Transverse colon (tissue), 4 donors: ENCODE measurements at regions not wholly inside any gene's neighbourhood (a gene's known extent, or its start where the extent isn't known, plus 50 kb on each side); places are given as distances from the start of the nearest gene placed in this dataset.

ENCODE experiments used
- DNase-seq: peaks from one replicate; pipeline ENCODE4 v3.0.0-alpha.2; 2019
- H3K27ac ChIP-seq, 4 donors: fragments of 200-600 bp; sonication (generic); 2 replicates each; pipeline ENCODE4 v1.5.1; 2016 to 2018; ENCODE audit warnings: inconsistent platforms in 4 of 4
- H3K27me3 ChIP-seq: fragments of 200-600 bp; sonication (generic); 2 replicates; pipeline ENCODE4 v1.5.1; 2017; ENCODE audit warnings: inconsistent platforms
- H3K36me3 ChIP-seq, 4 donors: fragments of 200-600 bp; sonication (generic); 2 replicates each; pipeline ENCODE4 v1.5.1; 2017 to 2019; ENCODE audit warnings: inconsistent platforms in 4 of 4
- H3K4me1 ChIP-seq, 4 donors: fragments of 200-600 bp; sonication (generic); 2 replicates each; pipeline ENCODE4 v1.5.1; 2017 to 2020; ENCODE audit warnings: inconsistent platforms in 4 of 4
- H3K4me3 ChIP-seq, 4 donors: fragments of 200-600 bp; sonication (generic); 1 replicate in 1 of 4; 2 replicates in 3 of 4; pipeline versions ENCODE4 v1.5.1 to v1.6.1; 2017 to 2019; ENCODE audit warnings: inconsistent platforms in 4 of 4
- H3K9me3 ChIP-seq, 2 donors: fragments of 200-600 bp; sonication (generic); 2 replicates each; pipeline ENCODE4 v1.5.1; 2017 to 2019; ENCODE audit warnings: inconsistent platforms in 2 of 2
- EP300 ChIP-seq: sonication (generic); formaldehyde crosslinking; IDR thresholded peaks from one replicate; pipeline ENCODE4 v1.6.1; 2017; ENCODE audit warnings: antibody characterized with exemption, low read depth
- POLR2A ChIP-seq: fragments of 450-650 bp; IDR thresholded peaks from one replicate; pipeline ENCODE4 v1.6.1; 2016; ENCODE audit warnings: antibody characterized with exemption, mild to moderate bottlenecking, moderate library complexity
- POLR2AphosphoS5 ChIP-seq, 3 donors: sonication (generic); formaldehyde crosslinking; IDR thresholded peaks; one replicate each; pipeline ENCODE4 v1.6.1; 2016; ENCODE audit warnings: antibody characterized with exemption in 3 of 3
- WGBS, 2 donors: methylation state at CpG; one replicate each; pipeline ENCODE4 v1.1.5; 2018; ENCODE audit warnings: low coverage in 1 of 2; 5-methylcytosine and 5-hydroxymethylcytosine counted together
- in situ Hi-C, 4 donors: fragments of 200-750 bp; cut with MboI; loops; one replicate each; pipeline versions ENCODE4 v1.15.0 to v1.15.1; 2017; ENCODE audit warnings: low sequenced_read_pairs in 3 of 4, low pct_ligation_motif_present in 1 of 4, low pct_unique_long_range_greater_than_20kb in 1 of 4
- intact Hi-C: fragments of 100-400 bp; cut with DNase I; formaldehyde crosslinking; loops from one replicate; pipeline ENCODE4 v1.15.1; 2023; ENCODE audit warnings: low total_unique reads
- TF ChIP-seq, protein P1 (sequence below), 5 experiments: fragments of 200-600 bp in 3 of 5; fragments of 450-650 bp in 2 of 5; sonication (generic) in 3 of 5; IDR thresholded peaks; 1 replicate in 2 of 5; 2 replicates in 3 of 5; pipeline ENCODE4 v1.5.1; 2016 to 2017; ENCODE audit warnings: antibody characterized with exemption in 5 of 5, inconsistent platforms in 3 of 5, mild to moderate bottlenecking in 2 of 5, moderate library complexity in 1 of 5

DNA sequence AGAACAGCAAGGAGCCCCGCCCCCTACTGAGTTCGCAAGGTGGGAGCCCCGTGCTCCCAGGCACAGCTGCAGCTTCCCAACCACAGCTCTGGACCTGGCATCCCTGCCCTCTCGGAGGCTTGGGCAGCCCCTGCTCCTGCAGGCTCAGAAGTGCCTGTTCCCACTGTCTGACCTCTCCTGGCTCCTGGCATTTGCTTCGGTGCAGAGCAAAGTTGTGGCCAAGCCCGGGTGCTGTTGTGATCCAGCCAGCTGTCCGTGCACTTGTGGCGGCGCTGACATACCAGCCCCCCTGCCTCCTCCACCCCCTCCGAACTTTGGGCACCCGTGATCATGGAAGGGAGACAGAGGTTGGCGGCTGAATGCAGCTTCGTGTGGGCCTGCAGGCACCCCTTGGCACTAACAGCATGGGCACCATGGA, 1386.8 kb downstream of the PCDH9 start:
- H3K27me3 ChIP-seq: no peaks in the 10 kb centered on the region
- no peaks in the 10 kb centered on the region for H3K4me1 ChIP-seq
- WGBS, 2 donors: 80 to 91% methylated on average over 1 to 13 of the region's 13 CpGs
- TF ChIP-seq, protein P1, sequence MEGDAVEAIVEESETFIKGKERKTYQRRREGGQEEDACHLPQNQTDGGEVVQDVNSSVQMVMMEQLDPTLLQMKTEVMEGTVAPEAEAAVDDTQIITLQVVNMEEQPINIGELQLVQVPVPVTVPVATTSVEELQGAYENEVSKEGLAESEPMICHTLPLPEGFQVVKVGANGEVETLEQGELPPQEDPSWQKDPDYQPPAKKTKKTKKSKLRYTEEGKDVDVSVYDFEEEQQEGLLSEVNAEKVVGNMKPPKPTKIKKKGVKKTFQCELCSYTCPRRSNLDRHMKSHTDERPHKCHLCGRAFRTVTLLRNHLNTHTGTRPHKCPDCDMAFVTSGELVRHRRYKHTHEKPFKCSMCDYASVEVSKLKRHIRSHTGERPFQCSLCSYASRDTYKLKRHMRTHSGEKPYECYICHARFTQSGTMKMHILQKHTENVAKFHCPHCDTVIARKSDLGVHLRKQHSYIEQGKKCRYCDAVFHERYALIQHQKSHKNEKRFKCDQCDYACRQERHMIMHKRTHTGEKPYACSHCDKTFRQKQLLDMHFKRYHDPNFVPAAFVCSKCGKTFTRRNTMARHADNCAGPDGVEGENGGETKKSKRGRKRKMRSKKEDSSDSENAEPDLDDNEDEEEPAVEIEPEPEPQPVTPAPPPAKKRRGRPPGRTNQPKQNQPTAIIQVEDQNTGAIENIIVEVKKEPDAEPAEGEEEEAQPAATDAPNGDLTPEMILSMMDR (IDR thresholded peaks at IDR 0.05): no peak
- TF ChIP-seq POLR2AphosphoS5 (IDR thresholded peaks at IDR 0.05) (no peak), POLR2A (no peak), EP300 (no peak)
- no peak for DNase-seq
- in situ Hi-C loops: no loop called here
- H3K27ac ChIP-seq: no peak overlapping the region
- no peak overlapping the region for H3K4me3 ChIP-seq
- H3K9me3 ChIP-seq: no peaks in the 10 kb centered on the region
- intact Hi-C loops: no loop called here
- H3K36me3 ChIP-seq: no peaks in the 10 kb centered on the region

DNA sequence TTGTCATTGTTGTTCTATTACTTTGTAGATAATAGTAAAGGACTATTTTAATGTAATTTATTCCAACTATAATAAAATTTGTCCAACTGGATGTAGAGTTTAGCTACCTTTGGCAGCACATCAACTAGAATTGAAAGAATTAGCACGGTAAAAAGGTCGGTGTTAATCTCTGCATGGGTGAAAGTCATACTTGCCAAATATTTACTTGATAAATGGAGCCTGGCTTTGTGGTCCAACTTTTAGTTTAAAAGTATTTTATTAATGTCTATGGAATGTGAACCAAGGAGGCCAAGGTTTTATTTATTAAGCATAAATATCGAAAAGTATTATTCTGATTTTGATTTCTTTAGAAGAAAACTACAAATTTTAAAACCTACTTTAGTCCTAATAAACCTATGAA, 1389.0 kb downstream of the PCDH9 start:
- H3K27me3 ChIP-seq: no peaks in the 10 kb centered on the region
- no peak overlapping the region for H3K27ac ChIP-seq
- no peaks in the 10 kb centered on the region for H3K4me1 ChIP-seq
- no peaks in the 10 kb centered on the region for H3K9me3 ChIP-seq
- 64 to 71% methylated on average over 3 of the region's 3 CpGs for WGBS, 2 donors
- intact Hi-C loops: no loop called here
- TF ChIP-seq, protein P1 (IDR thresholded peaks at IDR 0.05): no peak
- TF ChIP-seq POLR2A: no peak
- TF ChIP-seq POLR2AphosphoS5 (IDR thresholded peaks at IDR 0.05): no peak
- TF ChIP-seq EP300: no peak
- no peak for DNase-seq
- no peak overlapping the region for H3K4me3 ChIP-seq
- in situ Hi-C loops: no loop called here
- no peaks in the 10 kb centered on the region for H3K36me3 ChIP-seq

DNA sequence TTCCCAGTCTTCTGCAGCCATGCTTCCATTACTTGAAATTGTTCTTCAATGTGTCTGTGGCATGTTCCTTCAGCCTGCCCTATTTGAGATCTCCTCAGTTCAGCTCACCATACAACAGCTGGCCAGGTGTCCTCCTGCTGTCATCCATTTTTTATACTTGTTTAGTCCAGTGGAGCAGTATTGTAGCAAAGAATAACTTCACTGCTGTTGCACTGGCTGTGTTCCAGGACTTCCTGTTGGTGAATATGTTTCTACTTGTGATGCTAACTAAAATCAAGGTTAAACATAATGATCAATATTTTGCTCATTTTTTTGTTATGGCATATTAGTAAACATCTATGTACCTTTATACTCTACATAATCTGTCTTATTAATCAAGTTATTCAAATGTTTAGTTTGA, 1394.1 kb downstream of the PCDH9 start:
- no peak for DNase-seq
- no peaks in the 10 kb centered on the region for H3K4me1 ChIP-seq
- no peak overlapping the region for H3K4me3 ChIP-seq
- TF ChIP-seq POLR2A (no peak), POLR2AphosphoS5 (IDR thresholded peaks at IDR 0.05) (no peak), EP300 (no peak)
- TF ChIP-seq, protein P1 (IDR thresholded peaks at IDR 0.05): no peak
- H3K27me3 ChIP-seq: no peaks in the 10 kb centered on the region
- no peaks in the 10 kb centered on the region for H3K36me3 ChIP-seq
- no peaks in the 10 kb centered on the region for H3K9me3 ChIP-seq
- intact Hi-C loops: no loop called here
- in situ Hi-C loops: no loop called here
- H3K27ac ChIP-seq: no peak overlapping the region

DNA sequence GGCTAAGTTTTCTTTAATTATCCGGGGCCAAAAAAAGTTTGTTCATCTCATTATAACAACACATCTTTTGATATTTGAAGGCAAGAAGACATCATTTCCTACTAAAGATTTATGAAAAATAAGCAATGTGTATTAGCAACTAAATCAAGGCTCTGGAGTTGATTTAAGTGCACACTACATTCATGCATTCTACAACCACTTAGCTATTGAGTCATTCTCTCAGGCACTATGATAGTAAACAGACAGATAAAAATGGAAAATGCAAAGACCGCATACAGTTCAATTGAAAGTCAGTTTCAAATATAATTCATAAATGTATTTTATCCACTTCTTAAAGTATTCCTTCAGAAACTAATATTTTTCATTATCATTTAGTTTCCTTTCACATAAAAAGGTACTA, 1395.2 kb downstream of the PCDH9 start:
- intact Hi-C loops: no loop called here
- H3K4me3 ChIP-seq: no peak overlapping the region
- TF ChIP-seq POLR2A (no peak), POLR2AphosphoS5 (IDR thresholded peaks at IDR 0.05) (no peak), EP300 (no peak)
- TF ChIP-seq, protein P1 (IDR thresholded peaks at IDR 0.05): no peak
- no peak overlapping the region for H3K27ac ChIP-seq
- in situ Hi-C loops: no loop called here
- no peaks in the 10 kb centered on the region for H3K4me1 ChIP-seq
- no peaks in the 10 kb centered on the region for H3K27me3 ChIP-seq
- H3K9me3 ChIP-seq: no peaks in the 10 kb centered on the region
- no peaks in the 10 kb centered on the region for H3K36me3 ChIP-seq
- WGBS, 2 donors: 46 to 48% methylated on average over 2 of the region's 2 CpGs
- no peak for DNase-seq
